Type B pancreatic cell (in vitro differentiated cells): ENCODE measurements at regions not wholly inside any gene's neighbourhood (a gene's known extent, or its start where the extent isn't known, plus 50 kb on each side); places are given as distances from the start of the nearest gene placed in this dataset.
A peak's percentile ranks its signal among the peaks of the same experiment; 100 is the strongest.

Source experiments
- DNase-seq: peaks from one replicate; pipeline ENCODE4 v3.0.0; 2021; ENCODE audit warnings: mixed read lengths; ENCODE audit not compliant: unreplicated experiment; ENCODE audit errors: extremely low spot score
- H3K27ac Mint-ChIP-seq: 2 replicates; pipeline ENCODE4 v1.8.0; 2021; ENCODE audit warnings: mild to moderate bottlenecking, mixed read lengths
- H3K27me3 Mint-ChIP-seq: 2 replicates; pipeline ENCODE4 v1.8.0; 2021; ENCODE audit warnings: mixed read lengths
- H3K36me3 Mint-ChIP-seq: 2 replicates; pipeline ENCODE4 v1.8.0; 2021; ENCODE audit warnings: mixed read lengths
- H3K4me1 Mint-ChIP-seq: one replicate; pipeline ENCODE4 v1.8.0; 2021; ENCODE audit warnings: mixed read lengths; ENCODE audit not compliant: unreplicated experiment
- H3K4me3 Mint-ChIP-seq: 2 replicates; pipeline ENCODE4 v1.8.0; 2021; ENCODE audit warnings: mild to moderate bottlenecking, mixed read lengths
- H3K9me3 Mint-ChIP-seq: 2 replicates; pipeline ENCODE4 v1.8.0; 2021; ENCODE audit warnings: mixed read lengths
- CTCF ChIP-seq: fragments of 200-600 bp; sonication (generic); conservative IDR thresholded peaks from 2 replicates; pipeline ENCODE4 v1.5.0; 2021; ENCODE audit warnings: antibody characterized with exemption, mild to moderate bottlenecking

GRCh38 chr1:96515925-96516324 lies 205.7 kb upstream of the PTBP2 start:
- DNase-seq = no peak
- no peaks in the 10 kb centered on the region for H3K27me3 Mint-ChIP-seq
- H3K9me3 Mint-ChIP-seq = no peaks in the 10 kb centered on the region
- no peak for TF ChIP-seq CTCF
- no peak overlapping the region for H3K27ac Mint-ChIP-seq
- H3K4me1 Mint-ChIP-seq = peaks cover 25% of the 10 kb centered on the region
- no peak overlapping the region for H3K4me3 Mint-ChIP-seq
- no peaks in the 10 kb centered on the region for H3K36me3 Mint-ChIP-seq

- H3K27me3 Mint-ChIP-seq = no peaks in the 10 kb centered on the region
- H3K27ac Mint-ChIP-seq = no peak overlapping the region
- H3K9me3 Mint-ChIP-seq = no peaks in the 10 kb centered on the region
- no peaks in the 10 kb centered on the region for H3K36me3 Mint-ChIP-seq
- peak overlapping the region; percentile 37 for H3K4me3 Mint-ChIP-seq
- no peak for DNase-seq
- TF ChIP-seq CTCF = no peak
- H3K4me1 Mint-ChIP-seq = peaks cover 26% of the 10 kb centered on the region
Observed at GRCh38 chr1:96519851-96520578, 201.6 kb upstream of the PTBP2 start.

GRCh38 chr1:96520579-96520947 lies 201.0 kb upstream of the PTBP2 start:
- no peak overlapping the region for H3K27ac Mint-ChIP-seq
- peaks cover 26% of the 10 kb centered on the region for H3K4me1 Mint-ChIP-seq
- no peak for TF ChIP-seq CTCF
- no peak for DNase-seq
- H3K27me3 Mint-ChIP-seq = no peaks in the 10 kb centered on the region
- no peaks in the 10 kb centered on the region for H3K9me3 Mint-ChIP-seq
- H3K36me3 Mint-ChIP-seq = no peaks in the 10 kb centered on the region
- peak overlapping the region; percentile 37 for H3K4me3 Mint-ChIP-seq

- no peak for TF ChIP-seq CTCF
- H3K36me3 Mint-ChIP-seq = no peaks in the 10 kb centered on the region
- no peaks in the 10 kb centered on the region for H3K9me3 Mint-ChIP-seq
- H3K27ac Mint-ChIP-seq = no peak overlapping the region
- H3K4me1 Mint-ChIP-seq = peaks cover 23% of the 10 kb centered on the region
- DNase-seq = no peak
- no peak overlapping the region for H3K4me3 Mint-ChIP-seq
- no peaks in the 10 kb centered on the region for H3K27me3 Mint-ChIP-seq
Observed at GRCh38 chr1:96521010-96521409, 200.6 kb upstream of the PTBP2 start.

- Mint-ChIP-seq H3K27me3 (no peaks in the 10 kb centered on the region), H3K4me3 (no peak overlapping the region), H3K36me3 (no peaks in the 10 kb centered on the region), H3K9me3 (peaks cover 6% of the 10 kb centered on the region), H3K4me1 (peaks cover 23% of the 10 kb centered on the region), H3K27ac (no peak overlapping the region)
- TF ChIP-seq CTCF = no peak
- no peak for DNase-seq
Observed at GRCh38 chr1:96521994-96522760, 199.4 kb upstream of the PTBP2 start.
